HG03469 (cell line): ENCODE measurements at regions not wholly inside any gene's neighbourhood (a gene's known extent, or its start where the extent isn't known, plus 50 kb on each side); places are given as distances from the start of the nearest gene placed in this dataset.
A peak's percentile ranks its signal among the peaks of the same experiment; 100 is the strongest.
"Not testable (repeated sequence)": the region's sequence is repeated elsewhere in the genome, so short reads cannot be mapped to it uniquely, and the experiment has no call there.

Experiments used
- ATAC-seq: cut with Tn5 transposase; IDR thresholded peaks from one replicate; pipeline ENCODE4 v1.9.1; 2021; ENCODE audit warnings: mild to moderate bottlenecking, moderate library complexity, moderate number of reproducible peaks; ENCODE audit not compliant: unreplicated experiment

GRCh38 chr21:17682924-17683323, 70.2 kb upstream of the BTG3 start:
- ATAC-seq, result no peak

GRCh38 chr21:17679002-17679600, 66.4 kb upstream of the BTG3 start:
- peak; percentile 95 for ATAC-seq

GRCh38 chr21:17676930-17677329, 64.2 kb upstream of the BTG3 start:
- ATAC-seq, result not testable (repeated sequence)

- no peak for ATAC-seq
Observed at GRCh38 chr21:17674106-17674505, 61.4 kb upstream of the BTG3 start.

- no peak for ATAC-seq
Observed at GRCh38 chr21:17673261-17674020, 60.7 kb upstream of the BTG3 start.

GRCh38 chr21:17671733-17672132, 59.0 kb upstream of the BTG3 start:
- no peak for ATAC-seq

GRCh38 chr21:17668479-17669140, 55.9 kb upstream of the BTG3 start:
- no peak for ATAC-seq

GRCh38 chr21:17667256-17667655, 54.6 kb upstream of the BTG3 start:
- ATAC-seq, result no peak
